ENCODE measurements at regions not wholly inside any gene's neighbourhood (a gene's known extent, or its start where the extent isn't known, plus 50 kb on each side); places are given as distances from the start of the nearest gene placed in this dataset.

- Histone ChIP-seq H3K9ac (ENCODE audit: low read length) (no peak overlapping the region), H4K12ac (ENCODE audit: low read depth, low read length) (no peak overlapping the region), H4K91ac (ENCODE audit: low read depth, low read length) (no peak overlapping the region), H2AFZ (ENCODE audit: insufficient read depth, low read length, poor library complexity) (no peak overlapping the region), H2BK5ac (ENCODE audit: low read depth, low read length, poor library complexity) (no peak overlapping the region), H3K23ac (ENCODE audit: low read length) (no peak overlapping the region), H3K79me2 (ENCODE audit: control insufficient read depth, insufficient read depth, low read length, poor library complexity) (no peaks in the 10 kb centered on the region), H2BK12ac (ENCODE audit: low read length) (no peak overlapping the region), H3K4me1 (ENCODE audit: control insufficient read depth in 1 of 2, insufficient read depth in 2 of 2, low read length in 2 of 2) (no peaks in the 10 kb centered on the region), H3K18ac (ENCODE audit: low read length) (no peak overlapping the region), H4K8ac (ENCODE audit: low read depth, low read length) (no peak overlapping the region), H3K4me3 (ENCODE audit: low read depth, low read length) (no peak overlapping the region), H3K27me3 (ENCODE audit: insufficient read depth, low read length) (no peaks in the 10 kb centered on the region), H3K14ac (ENCODE audit: low read length) (no peak overlapping the region), H3K79me1 (ENCODE audit: low read length) (no peaks in the 10 kb centered on the region), H3K4ac (ENCODE audit: low read depth, low read length) (no peak overlapping the region), H3K27ac (ENCODE audit: low read depth, low read length) (no peak overlapping the region), H3K36me3 (ENCODE audit: control insufficient read depth in 1 of 2, insufficient read depth in 2 of 2, low read length in 2 of 2) (no peaks in the 10 kb centered on the region), H3K4me2 (ENCODE audit: low read length) (no peak overlapping the region), H2AK5ac (ENCODE audit: low read length) (no peak overlapping the region), H3K9me3 (ENCODE audit: insufficient read depth, low read depth, low read length) (peaks cover 4% of the 10 kb centered on the region), H2BK120ac (ENCODE audit: insufficient read depth, low read length, poor library complexity) (no peak overlapping the region)
- no CpG with 5 or more reads among the region's 2 CpGs for WGBS (ENCODE audit: extremely low coverage, insufficient coverage, insufficient read length)
- no peak for DNase-seq
Measured at GRCh38 chr1:177771688-177772087, 198.2 kb downstream of the SEC16B start.

GRCh38 chr1:177770096-177770495 is 199.8 kb downstream of the SEC16B start:
- Histone ChIP-seq H3K4me1 (ENCODE audit: control insufficient read depth in 1 of 2, insufficient read depth in 2 of 2, low read length in 2 of 2) (no peaks in the 10 kb centered on the region), H3K9ac (ENCODE audit: low read length) (no peak overlapping the region), H2BK5ac (ENCODE audit: low read depth, low read length, poor library complexity) (no peak overlapping the region), H3K4ac (ENCODE audit: low read depth, low read length) (no peak overlapping the region), H3K18ac (ENCODE audit: low read length) (no peak overlapping the region), H3K23ac (ENCODE audit: low read length) (no peak overlapping the region), H3K27ac (ENCODE audit: low read depth, low read length) (no peak overlapping the region), H4K12ac (ENCODE audit: low read depth, low read length) (no peak overlapping the region), H3K79me1 (ENCODE audit: low read length) (no peaks in the 10 kb centered on the region), H3K4me3 (ENCODE audit: low read depth, low read length) (no peak overlapping the region), H3K4me2 (ENCODE audit: low read length) (no peak overlapping the region), H3K9me3 (ENCODE audit: insufficient read depth, low read depth, low read length) (peaks cover 2% of the 10 kb centered on the region), H3K36me3 (ENCODE audit: control insufficient read depth in 1 of 2, insufficient read depth in 2 of 2, low read length in 2 of 2) (no peaks in the 10 kb centered on the region), H3K14ac (ENCODE audit: low read length) (no peak overlapping the region), H3K27me3 (ENCODE audit: insufficient read depth, low read length) (no peaks in the 10 kb centered on the region), H4K8ac (ENCODE audit: low read depth, low read length) (no peak overlapping the region), H4K91ac (ENCODE audit: low read depth, low read length) (no peak overlapping the region), H2BK120ac (ENCODE audit: insufficient read depth, low read length, poor library complexity) (no peak overlapping the region), H3K79me2 (ENCODE audit: control insufficient read depth, insufficient read depth, low read length, poor library complexity) (no peaks in the 10 kb centered on the region), H2AFZ (ENCODE audit: insufficient read depth, low read length, poor library complexity) (no peak overlapping the region), H2AK5ac (ENCODE audit: low read length) (no peak overlapping the region), H2BK12ac (ENCODE audit: low read length) (no peak overlapping the region)
- no peak for DNase-seq

- H3K27me3 ChIP-seq (ENCODE audit: insufficient read depth, low read length), result no peaks in the 10 kb centered on the region
- H3K4me1 ChIP-seq (ENCODE audit: control insufficient read depth in 1 of 2, insufficient read depth in 2 of 2, low read length in 2 of 2), result no peaks in the 10 kb centered on the region
- no peak overlapping the region for H4K91ac ChIP-seq (ENCODE audit: low read depth, low read length)
- no peak overlapping the region for H3K14ac ChIP-seq (ENCODE audit: low read length)
- no peak overlapping the region for H4K12ac ChIP-seq (ENCODE audit: low read depth, low read length)
- no peak overlapping the region for H2BK120ac ChIP-seq (ENCODE audit: insufficient read depth, low read length, poor library complexity)
- H2AFZ ChIP-seq (ENCODE audit: insufficient read depth, low read length, poor library complexity), result no peak overlapping the region
- H3K9me3 ChIP-seq (ENCODE audit: insufficient read depth, low read depth, low read length), result no peaks in the 10 kb centered on the region
- H4K8ac ChIP-seq (ENCODE audit: low read depth, low read length), result no peak overlapping the region
- H3K79me1 ChIP-seq (ENCODE audit: low read length), result no peaks in the 10 kb centered on the region
- H2BK12ac ChIP-seq (ENCODE audit: low read length), result no peak overlapping the region
- no peak overlapping the region for H3K4me2 ChIP-seq (ENCODE audit: low read length)
- H3K18ac ChIP-seq (ENCODE audit: low read length), result no peak overlapping the region
- DNase-seq, result no peak
- H3K4ac ChIP-seq (ENCODE audit: low read depth, low read length), result no peak overlapping the region
- no peak overlapping the region for H3K9ac ChIP-seq (ENCODE audit: low read length)
- H3K27ac ChIP-seq (ENCODE audit: low read depth, low read length), result no peak overlapping the region
- no peak overlapping the region for H2BK5ac ChIP-seq (ENCODE audit: low read depth, low read length, poor library complexity)
- H3K36me3 ChIP-seq (ENCODE audit: control insufficient read depth in 1 of 2, insufficient read depth in 2 of 2, low read length in 2 of 2), result no peaks in the 10 kb centered on the region
- no peak overlapping the region for H2AK5ac ChIP-seq (ENCODE audit: low read length)
- H3K4me3 ChIP-seq (ENCODE audit: low read depth, low read length), result no peak overlapping the region
- H3K79me2 ChIP-seq (ENCODE audit: control insufficient read depth, insufficient read depth, low read length, poor library complexity), result no peaks in the 10 kb centered on the region
- no peak overlapping the region for H3K23ac ChIP-seq (ENCODE audit: low read length)
- no CpG with 5 or more reads among the region's 7 CpGs for WGBS (ENCODE audit: extremely low coverage, insufficient coverage, insufficient read length)
Measured at GRCh38 chr1:177755851-177756560, 213.9 kb downstream of the SEC16B start.

GRCh38 chr1:177754603-177755002 is 215.3 kb downstream of the SEC16B start:
- H4K12ac ChIP-seq (ENCODE audit: low read depth, low read length), result no peak overlapping the region
- no peak overlapping the region for H3K4me2 ChIP-seq (ENCODE audit: low read length)
- no peaks in the 10 kb centered on the region for H3K4me1 ChIP-seq (ENCODE audit: control insufficient read depth in 1 of 2, insufficient read depth in 2 of 2, low read length in 2 of 2)
- H3K4ac ChIP-seq (ENCODE audit: low read depth, low read length), result no peak overlapping the region
- no peak overlapping the region for H4K8ac ChIP-seq (ENCODE audit: low read depth, low read length)
- no peaks in the 10 kb centered on the region for H3K36me3 ChIP-seq (ENCODE audit: control insufficient read depth in 1 of 2, insufficient read depth in 2 of 2, low read length in 2 of 2)
- H3K9ac ChIP-seq (ENCODE audit: low read length), result no peak overlapping the region
- H2BK5ac ChIP-seq (ENCODE audit: low read depth, low read length, poor library complexity), result no peak overlapping the region
- no peak overlapping the region for H2BK120ac ChIP-seq (ENCODE audit: insufficient read depth, low read length, poor library complexity)
- no peak overlapping the region for H2AK5ac ChIP-seq (ENCODE audit: low read length)
- no peak overlapping the region for H2AFZ ChIP-seq (ENCODE audit: insufficient read depth, low read length, poor library complexity)
- no peak overlapping the region for H3K18ac ChIP-seq (ENCODE audit: low read length)
- H3K4me3 ChIP-seq (ENCODE audit: low read depth, low read length), result no peak overlapping the region
- no CpG with 5 or more reads among the region's 2 CpGs for WGBS (ENCODE audit: extremely low coverage, insufficient coverage, insufficient read length)
- no peaks in the 10 kb centered on the region for H3K79me2 ChIP-seq (ENCODE audit: control insufficient read depth, insufficient read depth, low read length, poor library complexity)
- H3K9me3 ChIP-seq (ENCODE audit: insufficient read depth, low read depth, low read length), result no peaks in the 10 kb centered on the region
- no peak for DNase-seq
- no peak overlapping the region for H2BK12ac ChIP-seq (ENCODE audit: low read length)
- H3K27ac ChIP-seq (ENCODE audit: low read depth, low read length), result no peak overlapping the region
- H3K27me3 ChIP-seq (ENCODE audit: insufficient read depth, low read length), result no peaks in the 10 kb centered on the region
- H3K23ac ChIP-seq (ENCODE audit: low read length), result no peak overlapping the region
- no peaks in the 10 kb centered on the region for H3K79me1 ChIP-seq (ENCODE audit: low read length)
- H4K91ac ChIP-seq (ENCODE audit: low read depth, low read length), result no peak overlapping the region
- no peak overlapping the region for H3K14ac ChIP-seq (ENCODE audit: low read length)
